ENCODE measurements at regions not wholly inside any gene's neighbourhood (a gene's known extent, or its start where the extent isn't known, plus 50 kb on each side); places are given as distances from the start of the nearest gene placed in this dataset.

DNA sequence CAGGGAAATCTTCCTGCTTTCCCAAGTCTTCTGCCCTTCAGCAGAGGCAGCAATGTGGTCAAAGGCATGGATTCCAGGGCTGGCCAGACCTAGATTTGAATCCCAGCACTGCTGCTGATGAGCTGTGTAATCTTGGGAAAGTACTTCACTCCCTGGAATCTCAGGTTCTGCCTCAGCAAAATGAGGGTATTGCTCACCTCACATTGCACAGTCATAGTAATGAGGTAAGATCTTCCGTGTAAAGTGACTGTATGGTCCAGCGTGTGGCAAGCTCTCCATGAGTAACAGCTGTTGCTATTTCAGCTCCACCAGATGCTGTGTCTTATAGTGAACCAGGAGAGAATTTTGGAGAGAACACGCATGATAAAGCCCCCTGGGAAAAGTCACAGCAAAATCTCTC, 56.1 kb upstream of the F3 start:
- TF ChIP-seq, protein P1, sequence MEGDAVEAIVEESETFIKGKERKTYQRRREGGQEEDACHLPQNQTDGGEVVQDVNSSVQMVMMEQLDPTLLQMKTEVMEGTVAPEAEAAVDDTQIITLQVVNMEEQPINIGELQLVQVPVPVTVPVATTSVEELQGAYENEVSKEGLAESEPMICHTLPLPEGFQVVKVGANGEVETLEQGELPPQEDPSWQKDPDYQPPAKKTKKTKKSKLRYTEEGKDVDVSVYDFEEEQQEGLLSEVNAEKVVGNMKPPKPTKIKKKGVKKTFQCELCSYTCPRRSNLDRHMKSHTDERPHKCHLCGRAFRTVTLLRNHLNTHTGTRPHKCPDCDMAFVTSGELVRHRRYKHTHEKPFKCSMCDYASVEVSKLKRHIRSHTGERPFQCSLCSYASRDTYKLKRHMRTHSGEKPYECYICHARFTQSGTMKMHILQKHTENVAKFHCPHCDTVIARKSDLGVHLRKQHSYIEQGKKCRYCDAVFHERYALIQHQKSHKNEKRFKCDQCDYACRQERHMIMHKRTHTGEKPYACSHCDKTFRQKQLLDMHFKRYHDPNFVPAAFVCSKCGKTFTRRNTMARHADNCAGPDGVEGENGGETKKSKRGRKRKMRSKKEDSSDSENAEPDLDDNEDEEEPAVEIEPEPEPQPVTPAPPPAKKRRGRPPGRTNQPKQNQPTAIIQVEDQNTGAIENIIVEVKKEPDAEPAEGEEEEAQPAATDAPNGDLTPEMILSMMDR (conservative IDR thresholded peaks at IDR 0.05), result no peak
- no peak overlapping the region for H3K27ac ChIP-seq

DNA sequence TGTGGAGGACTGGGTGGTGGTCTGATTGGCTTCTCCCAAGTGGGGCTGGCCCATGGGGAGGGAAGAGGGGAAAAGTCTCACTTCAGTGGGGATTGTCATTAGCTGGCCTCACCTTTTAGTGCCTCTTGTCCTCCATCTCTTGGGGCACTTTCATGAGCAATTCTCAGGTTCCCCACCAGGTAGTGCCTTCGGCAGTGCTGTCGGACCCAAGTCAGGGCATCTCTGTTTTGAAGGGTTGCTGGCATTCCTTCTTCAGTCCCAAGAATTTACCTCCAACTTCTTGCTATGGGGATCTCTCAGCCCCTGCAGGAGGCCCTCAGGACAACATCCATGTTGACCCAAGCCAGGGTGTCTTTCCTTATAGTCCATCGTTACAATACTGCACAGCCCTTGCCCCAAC, 54.7 kb upstream of the F3 start:
- H3K27ac ChIP-seq, result no peak overlapping the region
- TF ChIP-seq, protein P1 (conservative IDR thresholded peaks at IDR 0.05), result no peak

DNA sequence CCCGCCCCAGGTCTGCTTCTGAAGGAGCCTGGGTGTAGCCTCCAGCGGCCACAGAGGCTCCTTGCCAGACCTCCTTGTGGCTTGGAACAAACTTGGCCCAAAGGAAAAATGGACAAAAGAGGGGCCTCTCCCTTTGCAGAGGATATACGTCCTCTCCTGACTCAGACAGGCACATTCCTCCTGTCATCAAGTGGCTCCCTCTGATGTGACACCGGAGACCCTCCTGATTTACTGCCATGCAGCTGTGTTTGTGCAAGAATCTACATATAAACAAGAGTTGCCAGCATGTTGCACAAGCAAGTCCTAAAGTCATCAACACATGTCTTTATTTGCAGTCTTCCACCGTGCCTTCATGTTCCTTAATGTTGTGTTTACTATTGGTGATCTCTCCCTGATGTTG, 54.1 kb upstream of the F3 start:
- TF ChIP-seq, protein P1 (conservative IDR thresholded peaks at IDR 0.05), result no peak

DNA sequence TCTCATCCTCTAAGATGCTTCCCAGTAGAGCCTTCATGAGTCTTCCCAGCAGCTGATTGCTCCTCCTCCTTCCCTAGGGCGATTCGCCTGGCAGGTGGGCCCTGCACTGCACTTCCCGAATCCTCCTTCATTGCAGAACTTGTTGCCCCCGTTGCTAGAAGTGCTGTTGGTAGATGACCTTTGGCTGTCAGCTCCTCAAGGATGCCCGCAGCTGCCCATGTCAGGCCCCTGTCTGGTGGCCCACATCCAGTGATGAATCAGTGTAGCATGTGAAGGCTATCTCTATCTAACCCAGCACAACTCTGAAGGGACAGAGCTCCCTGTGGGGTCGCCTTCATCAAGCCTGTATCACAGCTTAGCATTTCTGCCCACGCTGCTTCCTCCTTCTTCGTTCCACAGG, 52.1 kb upstream of the F3 start:
- no peak overlapping the region for H3K27ac ChIP-seq

More for the DNA sequence above, 54.1 kb upstream of the F3 start:
- H3K27ac ChIP-seq, result no peak overlapping the region

DNA sequence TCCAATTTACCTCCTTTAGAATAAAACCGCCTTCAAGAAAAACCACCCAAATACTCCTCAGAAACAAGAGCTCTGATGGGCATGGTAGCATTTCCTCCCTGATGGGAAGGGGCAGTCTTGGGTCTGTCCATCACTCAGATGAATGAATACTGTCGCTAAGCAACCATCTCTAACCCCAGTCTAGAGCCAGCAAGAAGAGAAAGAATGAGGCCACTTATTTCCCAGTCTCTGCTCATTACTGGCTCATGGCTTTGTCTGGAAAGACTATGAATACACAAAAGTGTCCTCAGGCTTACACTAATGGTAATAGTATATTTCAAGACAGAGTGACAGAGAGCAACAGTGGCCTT, 51.0 kb upstream of the F3 start:
- TF ChIP-seq, protein P1 (conservative IDR thresholded peaks at IDR 0.05), result no peak
- H3K27ac ChIP-seq, result no peak overlapping the region

More for the DNA sequence above, 52.1 kb upstream of the F3 start:
- TF ChIP-seq, protein P1 (conservative IDR thresholded peaks at IDR 0.05), result no peak

DNA sequence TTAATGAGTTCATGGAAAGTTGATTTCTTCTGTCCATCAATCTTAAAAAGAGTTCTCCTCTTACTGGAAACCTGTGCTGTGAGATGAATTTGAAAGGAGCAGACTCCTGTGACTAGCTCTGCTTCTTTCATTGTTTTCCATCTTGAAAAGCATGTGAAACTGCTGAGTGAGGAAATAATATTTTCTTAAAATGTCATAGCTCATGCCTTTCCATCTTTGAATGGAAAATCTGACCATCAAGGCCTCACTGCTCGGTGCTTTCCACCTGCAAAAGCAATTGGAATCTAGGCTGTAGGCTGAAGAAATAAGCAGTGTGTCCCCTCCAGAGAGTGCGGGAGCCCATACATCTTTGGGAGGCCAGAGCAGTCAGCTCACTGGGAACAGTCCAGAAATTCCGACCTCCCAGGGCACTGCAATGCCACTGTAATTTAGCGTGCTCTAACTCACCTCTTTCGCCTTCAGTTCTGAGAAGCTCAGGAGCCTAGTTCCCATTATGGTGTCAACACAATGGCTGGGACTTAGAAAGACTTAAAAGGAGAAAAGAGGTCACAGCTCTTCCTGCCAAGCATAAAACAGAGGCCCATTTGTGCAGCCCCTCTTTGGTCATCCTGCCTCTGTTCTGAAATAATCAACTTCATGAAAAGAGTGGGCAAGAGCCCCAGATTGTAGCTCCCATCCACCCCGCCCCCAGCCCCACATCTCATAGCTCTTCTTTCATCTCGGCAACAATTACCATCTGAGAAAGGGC, 50.4 kb upstream of the F3 start:
- TF ChIP-seq, protein P1 (conservative IDR thresholded peaks at IDR 0.05), result no peak
- no peak overlapping the region; the same call in 1 of the 2 replicates for H3K27ac ChIP-seq

Measured in VCaP (cell line).